Brain microvascular endothelial cell (primary cell): ENCODE measurements at regions not wholly inside any gene's neighbourhood (a gene's known extent, or its start where the extent isn't known, plus 50 kb on each side); places are given as distances from the start of the nearest gene placed in this dataset.

Experiments
- DNase-seq: peaks from one replicate; pipeline ENCODE4 v3.0.0-alpha.2; 2020
- H3K27ac ChIP-seq: fragments of 250-450 bp; sonication (Bioruptor Pico); 2 replicates; pipeline ENCODE4 v1.5.1; 2020; ENCODE audit warnings: mild to moderate bottlenecking, moderate library complexity
- H3K27me3 ChIP-seq: fragments of 250-450 bp; sonication (Bioruptor Pico); replicated peaks from 2 replicates; pipeline ENCODE4 v1.5.1; 2020; ENCODE audit warnings: mild to moderate bottlenecking
- H3K36me3 ChIP-seq: fragments of 250-450 bp; sonication (Bioruptor Pico); replicated peaks from 2 replicates; pipeline ENCODE4 v1.5.1; 2020; ENCODE audit warnings: mild to moderate bottlenecking
- H3K4me3 ChIP-seq: 2 replicates; pipeline ENCODE4 v1.5.1; 2011; ENCODE audit warnings: low read depth, mild to moderate bottlenecking, control low read depth, low read length, moderate library complexity
- CTCF ChIP-seq: IDR thresholded peaks from 2 replicates; pipeline ENCODE4 v1.5.1; 2011; ENCODE audit warnings: low read depth, mild to moderate bottlenecking, moderate library complexity, low read length, control low read depth, inconsistent platforms; ENCODE audit errors: missing control alignments
- in situ Hi-C: cut with HindIII; loops from 2 replicates; pipeline ENCODE4 v1.10.0; 2017; ENCODE audit warnings: low sequenced_read_pairs, low pct_ligation_motif_present

GRCh38 chr10:120017733-120018417 lies 125.3 kb downstream of the SEC23IP start:
- Histone ChIP-seq H3K27me3 (no peaks in the 10 kb centered on the region), H3K27ac (no peak overlapping the region), H3K4me3 (no peak overlapping the region), H3K36me3 (no peaks in the 10 kb centered on the region)
- TF ChIP-seq CTCF: no peak
- no peak for DNase-seq
- in situ Hi-C loops: no loop called here

- no peaks in the 10 kb centered on the region for H3K36me3 ChIP-seq
- no peak overlapping the region for H3K27ac ChIP-seq
- H3K4me3 ChIP-seq: no peak overlapping the region
- in situ Hi-C loops: no loop called here
- no peak for TF ChIP-seq CTCF
- no peaks in the 10 kb centered on the region for H3K27me3 ChIP-seq
- DNase-seq: no peak
Observed at GRCh38 chr10:120018695-120019094, 126.2 kb downstream of the SEC23IP start.

- in situ Hi-C loops: no loop called here
Observed at GRCh38 chr10:120019568-120019967, 127.0 kb downstream of the SEC23IP start.

GRCh38 chr10:120022357-120022756 lies 129.8 kb downstream of the SEC23IP start:
- Histone ChIP-seq H3K27ac (no peak overlapping the region), H3K4me3 (no peak overlapping the region), H3K27me3 (no peaks in the 10 kb centered on the region), H3K36me3 (no peaks in the 10 kb centered on the region)
- in situ Hi-C loops: no loop called here
- no peak for TF ChIP-seq CTCF
- no peak for DNase-seq

More at GRCh38 chr10:120019568-120019967, 127.0 kb downstream of the SEC23IP start:
- no peak for TF ChIP-seq CTCF
- no peak for DNase-seq
- no peaks in the 10 kb centered on the region for H3K27me3 ChIP-seq
- no peaks in the 10 kb centered on the region for H3K36me3 ChIP-seq
- H3K4me3 ChIP-seq: no peak overlapping the region
- H3K27ac ChIP-seq: no peak overlapping the region

GRCh38 chr10:120034236-120034635 lies 141.7 kb downstream of the SEC23IP start:
- no peak overlapping the region for H3K4me3 ChIP-seq
- H3K27ac ChIP-seq: no peak overlapping the region
- H3K27me3 ChIP-seq: no peaks in the 10 kb centered on the region
- in situ Hi-C loops: no loop called here
- DNase-seq: no peak
- H3K36me3 ChIP-seq: no peaks in the 10 kb centered on the region
- TF ChIP-seq CTCF: no peak

- in situ Hi-C loops: no loop called here
- H3K27me3 ChIP-seq: no peaks in the 10 kb centered on the region
- H3K4me3 ChIP-seq: no peak overlapping the region
- H3K27ac ChIP-seq: no peak overlapping the region
- H3K36me3 ChIP-seq: no peaks in the 10 kb centered on the region
- DNase-seq: no peak
- no peak for TF ChIP-seq CTCF
Observed at GRCh38 chr10:120039046-120039445, 146.5 kb downstream of the SEC23IP start.
